ENCODE measurements at regions not wholly inside any gene's neighbourhood (a gene's known extent, or its start where the extent isn't known, plus 50 kb on each side); places are given as distances from the start of the nearest gene placed in this dataset.

GRCh38 chr2:120890566-120891360 lies 155.1 kb downstream of the GLI2 start:
- TF ChIP-seq, protein P1, sequence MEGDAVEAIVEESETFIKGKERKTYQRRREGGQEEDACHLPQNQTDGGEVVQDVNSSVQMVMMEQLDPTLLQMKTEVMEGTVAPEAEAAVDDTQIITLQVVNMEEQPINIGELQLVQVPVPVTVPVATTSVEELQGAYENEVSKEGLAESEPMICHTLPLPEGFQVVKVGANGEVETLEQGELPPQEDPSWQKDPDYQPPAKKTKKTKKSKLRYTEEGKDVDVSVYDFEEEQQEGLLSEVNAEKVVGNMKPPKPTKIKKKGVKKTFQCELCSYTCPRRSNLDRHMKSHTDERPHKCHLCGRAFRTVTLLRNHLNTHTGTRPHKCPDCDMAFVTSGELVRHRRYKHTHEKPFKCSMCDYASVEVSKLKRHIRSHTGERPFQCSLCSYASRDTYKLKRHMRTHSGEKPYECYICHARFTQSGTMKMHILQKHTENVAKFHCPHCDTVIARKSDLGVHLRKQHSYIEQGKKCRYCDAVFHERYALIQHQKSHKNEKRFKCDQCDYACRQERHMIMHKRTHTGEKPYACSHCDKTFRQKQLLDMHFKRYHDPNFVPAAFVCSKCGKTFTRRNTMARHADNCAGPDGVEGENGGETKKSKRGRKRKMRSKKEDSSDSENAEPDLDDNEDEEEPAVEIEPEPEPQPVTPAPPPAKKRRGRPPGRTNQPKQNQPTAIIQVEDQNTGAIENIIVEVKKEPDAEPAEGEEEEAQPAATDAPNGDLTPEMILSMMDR (IDR thresholded peaks at IDR 0.05): no peak
- no peak for TF ChIP-seq POLR2A (IDR thresholded peaks at IDR 0.05)
